Lower leg skin (tissue), 4 donors: ENCODE measurements at regions not wholly inside any gene's neighbourhood (a gene's known extent, or its start where the extent isn't known, plus 50 kb on each side); places are given as distances from the start of the nearest gene placed in this dataset.

Experiments used
- DNase-seq, 2 donors: peaks; one replicate each; pipeline ENCODE4 v3.0.0-alpha.2; 2019; ENCODE audit warnings: low spot score in 2 of 2
- H3K4me3 ChIP-seq: fragments of 200-600 bp; sonication (generic); 2 replicates; pipeline ENCODE4 v1.5.1; 2017; ENCODE audit warnings: mild to moderate bottlenecking, low read depth; ENCODE audit not compliant: poor library complexity, severe bottlenecking
- CTCF ChIP-seq, 3 donors: fragments of 450-650 bp; IDR thresholded peaks; one replicate each; pipeline ENCODE4 v1.5.1; 2016; ENCODE audit warnings: antibody characterized with exemption in 3 of 3, mild to moderate bottlenecking in 3 of 3, moderate library complexity in 2 of 3
- POLR2A ChIP-seq, 2 donors: fragments of 450-650 bp; IDR thresholded peaks; one replicate each; pipeline ENCODE4 v1.6.1; 2016 to 2017; ENCODE audit warnings: antibody characterized with exemption in 2 of 2, mild to moderate bottlenecking in 1 of 2, moderate library complexity in 1 of 2
- WGBS, 2 donors: methylation state at CpG; one replicate each; pipeline ENCODE4 v1.1.5; 2018; 5-methylcytosine and 5-hydroxymethylcytosine counted together
- intact Hi-C: fragments of 100-400 bp; cut with DNase I; formaldehyde crosslinking; loops from one replicate; pipeline ENCODE4 v1.15.0; 2023; ENCODE audit warnings: low total_unique reads

- no peak for DNase-seq
- WGBS, 2 donors = 46 to 61% methylated on average over 5 of the region's 5 CpGs
- H3K4me3 ChIP-seq = no peak overlapping the region
- TF ChIP-seq CTCF (IDR thresholded peaks at IDR 0.05) = no peak
- TF ChIP-seq POLR2A (IDR thresholded peaks at IDR 0.05) = no peak
- intact Hi-C loops = no loop called here
Measured at GRCh38 chr2:145184741-145185651, 665.1 kb upstream of the ZEB2 start.

GRCh38 chr2:145169285-145169684 is 649.4 kb upstream of the ZEB2 start:
- WGBS, 2 donors = 56 to 57% methylated on average over 2 of the region's 2 CpGs
- intact Hi-C loops = no loop called here
- no peak overlapping the region for H3K4me3 ChIP-seq
- TF ChIP-seq CTCF (IDR thresholded peaks at IDR 0.05) (no peak), POLR2A (IDR thresholded peaks at IDR 0.05) (no peak)
- DNase-seq = no peak

- TF ChIP-seq CTCF (IDR thresholded peaks at IDR 0.05) = no peak
- no peak for TF ChIP-seq POLR2A (IDR thresholded peaks at IDR 0.05)
- no peak for DNase-seq
- intact Hi-C loops = no loop called here
- no peak overlapping the region for H3K4me3 ChIP-seq
- 79 to 82% methylated on average over 5 of the region's 5 CpGs for WGBS, 2 donors
Measured at GRCh38 chr2:145168091-145168490, 648.2 kb upstream of the ZEB2 start.

GRCh38 chr2:145166731-145167302 is 646.9 kb upstream of the ZEB2 start:
- no peak overlapping the region for H3K4me3 ChIP-seq
- no peak for TF ChIP-seq CTCF (IDR thresholded peaks at IDR 0.05)
- no peak for TF ChIP-seq POLR2A (IDR thresholded peaks at IDR 0.05)
- intact Hi-C loops = no loop called here
- no peak for DNase-seq

- intact Hi-C loops = no loop called here
- WGBS, 2 donors = 85 to 89% methylated on average over 2 of the region's 2 CpGs
- no peak for TF ChIP-seq CTCF (IDR thresholded peaks at IDR 0.05)
- no peak for TF ChIP-seq POLR2A (IDR thresholded peaks at IDR 0.05)
- no peak for DNase-seq
- no peak overlapping the region for H3K4me3 ChIP-seq
Measured at GRCh38 chr2:145161656-145162055, 641.7 kb upstream of the ZEB2 start.
